Lower leg skin (tissue), 4 donors: ENCODE measurements at regions not wholly inside any gene's neighbourhood (a gene's known extent, or its start where the extent isn't known, plus 50 kb on each side); places are given as distances from the start of the nearest gene placed in this dataset.

Source experiments
- DNase-seq, 2 donors: peaks; one replicate each; pipeline ENCODE4 v3.0.0-alpha.2; 2019; ENCODE audit warnings: low spot score in 2 of 2
- H3K4me3 ChIP-seq: fragments of 200-600 bp; sonication (generic); 2 replicates; pipeline ENCODE4 v1.5.1; 2017; ENCODE audit warnings: mild to moderate bottlenecking, low read depth; ENCODE audit not compliant: poor library complexity, severe bottlenecking
- POLR2A ChIP-seq, 2 donors: fragments of 450-650 bp; IDR thresholded peaks; one replicate each; pipeline ENCODE4 v1.6.1; 2016 to 2017; ENCODE audit warnings: antibody characterized with exemption in 2 of 2, mild to moderate bottlenecking in 1 of 2, moderate library complexity in 1 of 2
- WGBS, 2 donors: methylation state at CpG; one replicate each; pipeline ENCODE4 v1.1.5; 2018; 5-methylcytosine and 5-hydroxymethylcytosine counted together
- intact Hi-C: fragments of 100-400 bp; cut with DNase I; formaldehyde crosslinking; loops from one replicate; pipeline ENCODE4 v1.15.0; 2023; ENCODE audit warnings: low total_unique reads
- TF ChIP-seq, protein P1 (sequence below), 3 donors: fragments of 450-650 bp; IDR thresholded peaks; one replicate each; pipeline ENCODE4 v1.5.1; 2016; ENCODE audit warnings: antibody characterized with exemption in 3 of 3, mild to moderate bottlenecking in 3 of 3, moderate library complexity in 2 of 3

DNA sequence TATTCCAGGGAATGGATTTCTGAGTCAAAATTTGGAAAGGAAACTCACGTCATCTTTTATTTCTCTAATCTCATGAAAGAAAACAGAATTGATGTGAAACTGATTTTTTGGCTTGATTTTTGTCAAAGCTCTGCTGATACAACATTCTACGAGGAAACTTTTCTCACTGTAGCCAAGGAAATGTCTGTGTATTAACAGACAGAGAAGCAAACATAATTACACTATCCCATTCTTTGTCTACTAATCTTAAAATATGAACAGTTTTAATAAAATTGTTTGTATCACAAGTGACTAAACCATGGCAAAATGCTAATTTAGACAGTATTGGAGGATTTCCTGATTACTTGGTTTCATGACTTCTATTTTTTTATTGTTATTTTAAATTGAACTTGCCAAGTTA is 1437.0 kb downstream of the OTOL1 start:
- 46 to 49% methylated on average over 2 of the region's 2 CpGs for WGBS, 2 donors
- DNase-seq: no peak
- no peak for TF ChIP-seq POLR2A (IDR thresholded peaks at IDR 0.05)
- TF ChIP-seq, protein P1, sequence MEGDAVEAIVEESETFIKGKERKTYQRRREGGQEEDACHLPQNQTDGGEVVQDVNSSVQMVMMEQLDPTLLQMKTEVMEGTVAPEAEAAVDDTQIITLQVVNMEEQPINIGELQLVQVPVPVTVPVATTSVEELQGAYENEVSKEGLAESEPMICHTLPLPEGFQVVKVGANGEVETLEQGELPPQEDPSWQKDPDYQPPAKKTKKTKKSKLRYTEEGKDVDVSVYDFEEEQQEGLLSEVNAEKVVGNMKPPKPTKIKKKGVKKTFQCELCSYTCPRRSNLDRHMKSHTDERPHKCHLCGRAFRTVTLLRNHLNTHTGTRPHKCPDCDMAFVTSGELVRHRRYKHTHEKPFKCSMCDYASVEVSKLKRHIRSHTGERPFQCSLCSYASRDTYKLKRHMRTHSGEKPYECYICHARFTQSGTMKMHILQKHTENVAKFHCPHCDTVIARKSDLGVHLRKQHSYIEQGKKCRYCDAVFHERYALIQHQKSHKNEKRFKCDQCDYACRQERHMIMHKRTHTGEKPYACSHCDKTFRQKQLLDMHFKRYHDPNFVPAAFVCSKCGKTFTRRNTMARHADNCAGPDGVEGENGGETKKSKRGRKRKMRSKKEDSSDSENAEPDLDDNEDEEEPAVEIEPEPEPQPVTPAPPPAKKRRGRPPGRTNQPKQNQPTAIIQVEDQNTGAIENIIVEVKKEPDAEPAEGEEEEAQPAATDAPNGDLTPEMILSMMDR (IDR thresholded peaks at IDR 0.05): no peak
- intact Hi-C loops: no loop called here
- H3K4me3 ChIP-seq: no peak overlapping the region

DNA sequence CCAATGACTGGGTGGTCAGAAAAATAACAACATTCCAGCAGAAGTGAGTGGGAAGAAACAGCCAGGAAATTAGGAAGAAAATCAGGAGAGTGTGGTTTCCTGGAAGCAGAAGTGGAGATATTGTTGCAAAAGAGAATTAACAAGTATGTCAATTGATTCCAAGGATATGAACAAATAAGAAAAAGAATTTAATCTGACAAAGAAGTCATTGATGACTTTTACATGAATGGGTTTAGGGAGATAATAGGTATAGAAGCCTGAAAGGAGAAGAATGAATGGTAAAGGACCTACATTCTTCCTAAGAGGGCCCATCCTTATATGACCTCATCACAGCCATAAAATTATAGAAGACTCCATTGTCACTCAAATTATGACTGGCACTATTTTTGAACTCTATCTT is 1440.1 kb downstream of the OTOL1 start:
- no peak for DNase-seq
- intact Hi-C loops: no loop called here
- H3K4me3 ChIP-seq: no peak overlapping the region
- TF ChIP-seq, protein P1 (IDR thresholded peaks at IDR 0.05): no peak
- TF ChIP-seq POLR2A (IDR thresholded peaks at IDR 0.05): no peak

DNA sequence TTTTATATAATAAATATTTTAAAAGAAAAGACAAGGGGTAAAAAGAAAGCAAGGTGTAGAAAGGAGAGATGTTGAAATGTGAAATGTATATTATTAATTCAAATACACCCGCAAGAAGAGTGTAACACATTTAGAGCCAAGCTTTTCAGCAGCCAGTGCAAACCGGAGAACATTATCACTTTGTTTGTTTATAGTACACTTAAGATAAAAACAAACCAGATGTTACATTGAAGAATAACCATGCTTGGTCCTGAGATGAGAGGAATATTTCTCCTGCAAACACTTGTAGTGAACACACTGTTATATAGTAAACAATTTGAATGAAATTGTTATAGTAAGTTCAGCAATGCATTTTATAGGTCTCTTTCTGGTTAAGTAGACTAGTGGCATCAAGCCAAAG is 1441.5 kb downstream of the OTOL1 start:
- WGBS, 2 donors: 42 to 45% methylated on average over 2 of the region's 2 CpGs
- no peak overlapping the region for H3K4me3 ChIP-seq
- no peak for DNase-seq
- no peak for TF ChIP-seq POLR2A (IDR thresholded peaks at IDR 0.05)
- TF ChIP-seq, protein P1 (IDR thresholded peaks at IDR 0.05): no peak
- intact Hi-C loops: no loop called here

DNA sequence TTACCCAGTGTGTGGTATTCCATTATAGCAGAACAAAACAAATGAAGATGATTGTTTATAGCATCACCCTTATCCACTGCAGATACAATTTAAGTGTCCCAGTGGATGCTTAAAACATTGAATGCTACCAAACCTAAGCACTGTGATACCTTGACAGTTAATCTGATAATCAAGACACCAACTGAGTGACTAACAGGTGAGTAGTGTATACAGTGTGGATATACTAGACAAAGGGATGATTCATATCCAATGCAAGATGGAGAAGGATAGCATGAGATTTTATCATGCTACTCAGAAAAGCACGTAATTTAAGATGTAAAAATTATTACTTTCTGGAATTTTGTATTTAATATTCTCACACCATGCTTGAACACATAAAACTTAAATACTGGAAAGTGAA is 1449.0 kb downstream of the OTOL1 start:
- 0 to 2% methylated on average over 1 of the region's 1 CpG for WGBS, 2 donors
- no peak overlapping the region for H3K4me3 ChIP-seq
- intact Hi-C loops: no loop called here
- DNase-seq: no peak
- TF ChIP-seq POLR2A (IDR thresholded peaks at IDR 0.05): no peak
- TF ChIP-seq, protein P1 (IDR thresholded peaks at IDR 0.05): no peak

DNA sequence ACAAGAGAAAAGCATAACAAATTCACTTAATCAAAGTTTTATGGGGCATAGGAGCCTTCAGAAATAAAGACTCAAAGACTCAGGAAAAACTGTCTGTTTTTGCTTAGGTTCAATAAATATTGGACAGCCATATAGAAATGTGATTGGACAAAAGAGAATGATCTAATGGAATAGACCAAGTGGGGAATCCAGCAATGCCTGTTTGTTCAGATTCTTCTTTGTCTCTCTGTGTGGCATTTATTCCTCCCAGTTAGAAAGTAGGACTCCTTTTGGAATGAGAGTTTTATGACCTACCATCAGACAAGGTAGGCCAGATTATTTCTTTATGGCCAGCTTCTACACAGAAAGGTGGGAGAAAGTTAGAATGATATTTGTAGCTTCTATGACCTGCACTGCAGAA is 1460.1 kb downstream of the OTOL1 start:
- no peak overlapping the region for H3K4me3 ChIP-seq
- DNase-seq: no peak
- intact Hi-C loops: no loop called here
- no peak for TF ChIP-seq POLR2A (IDR thresholded peaks at IDR 0.05)
- TF ChIP-seq, protein P1 (IDR thresholded peaks at IDR 0.05): no peak

DNA sequence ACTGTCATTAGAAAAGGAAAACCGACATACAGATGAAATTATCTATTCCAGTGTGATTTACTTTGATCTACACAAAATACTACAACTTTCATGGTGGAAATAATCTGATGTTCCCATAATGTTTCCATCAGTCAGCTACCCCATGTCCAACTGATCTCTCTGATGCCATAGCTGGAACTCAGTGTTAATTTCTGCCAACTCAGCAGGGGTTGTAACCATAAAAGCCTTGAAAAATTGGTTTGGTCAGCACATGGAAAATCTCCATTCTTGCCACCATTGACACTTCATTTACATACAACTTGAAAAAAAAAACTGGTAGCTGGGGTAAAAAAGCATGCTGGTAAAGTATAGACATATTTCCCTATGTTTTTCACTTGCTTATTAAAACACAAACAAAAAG is 1463.7 kb downstream of the OTOL1 start:
- no peak overlapping the region for H3K4me3 ChIP-seq
- no peak for TF ChIP-seq POLR2A (IDR thresholded peaks at IDR 0.05)
- intact Hi-C loops: no loop called here
- no peak for DNase-seq
- WGBS, 2 donors: 71 to 72% methylated on average over 1 of the region's 1 CpG
